Limb (tissue), 2 donors: ENCODE measurements at regions not wholly inside any gene's neighbourhood (a gene's known extent, or its start where the extent isn't known, plus 50 kb on each side); places are given as distances from the start of the nearest gene placed in this dataset.
"Not testable (repeated sequence)": the region's sequence is repeated elsewhere in the genome, so short reads cannot be mapped to it uniquely, and the experiment has no call there.

Source experiments
- DNase-seq, 2 donors: peaks; one replicate each; pipeline ENCODE4 v3.0.0-alpha.2; 2016; ENCODE audit errors: extremely low spot score in 2 of 2

GRCh38 chr9:107603281-107603680 lies 113.7 kb upstream of the KLF4 start:
- DNase-seq = no peak

DNA sequence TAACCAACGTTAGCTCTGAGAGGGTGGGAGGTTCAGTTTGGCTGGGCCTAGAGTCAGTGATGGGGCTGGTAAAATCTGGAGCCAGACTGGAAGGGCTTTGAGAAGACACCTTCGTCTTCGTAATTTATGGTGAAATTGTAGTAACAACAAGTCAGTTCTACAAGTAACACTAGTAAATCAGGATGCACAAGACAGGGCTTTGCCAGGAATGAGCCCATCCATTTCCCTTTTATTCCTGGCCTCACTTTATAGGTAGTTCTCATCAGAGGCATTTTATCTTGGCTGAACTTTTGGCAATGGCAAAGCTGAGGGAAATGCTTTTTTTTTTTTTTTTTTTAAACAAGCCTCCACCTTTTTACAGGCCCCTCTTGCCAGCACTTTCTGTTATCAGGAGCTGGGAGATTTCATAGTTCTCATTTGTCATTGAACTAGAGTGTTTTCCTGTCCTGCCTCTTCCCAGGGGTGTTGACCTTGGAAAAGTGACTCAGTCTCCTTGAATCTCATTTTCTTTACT lies 110.5 kb upstream of the KLF4 start:
- no peak for DNase-seq

- no peak for DNase-seq
Observed at GRCh38 chr9:107597743-107598217, 108.2 kb upstream of the KLF4 start.

GRCh38 chr9:107594908-107595530 lies 105.5 kb upstream of the KLF4 start:
- no peak for DNase-seq

DNA sequence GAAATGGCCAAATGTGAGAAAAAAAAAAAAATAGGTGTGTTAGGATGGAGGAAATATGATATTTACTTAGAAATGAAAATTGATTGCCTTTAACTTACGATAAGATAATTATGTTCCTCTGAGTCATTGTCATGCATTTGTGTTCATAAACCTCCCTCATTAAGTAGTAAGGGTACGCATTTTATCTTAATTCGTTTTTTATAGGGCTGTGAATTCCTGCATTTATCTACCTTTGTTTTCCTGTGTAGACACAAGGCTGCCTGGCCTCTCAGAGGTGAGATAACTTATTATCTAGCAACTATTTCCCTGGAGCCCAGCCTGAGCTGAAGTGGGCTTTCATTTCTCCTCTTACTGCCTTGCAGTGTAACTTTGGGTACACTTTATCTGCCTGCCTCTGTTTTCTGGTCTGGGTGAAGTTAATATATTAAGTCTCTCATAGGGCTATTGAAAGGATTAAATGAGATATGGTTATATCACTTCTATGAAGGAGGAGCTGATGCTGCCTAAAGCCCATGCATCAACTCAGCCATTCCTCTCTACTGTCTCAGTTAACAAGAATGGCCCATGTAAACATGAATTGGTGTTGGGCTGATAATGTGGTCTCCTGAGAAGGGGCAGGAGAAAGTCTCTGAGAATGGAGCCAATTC lies 103.8 kb upstream of the KLF4 start:
- no peak for DNase-seq

DNA sequence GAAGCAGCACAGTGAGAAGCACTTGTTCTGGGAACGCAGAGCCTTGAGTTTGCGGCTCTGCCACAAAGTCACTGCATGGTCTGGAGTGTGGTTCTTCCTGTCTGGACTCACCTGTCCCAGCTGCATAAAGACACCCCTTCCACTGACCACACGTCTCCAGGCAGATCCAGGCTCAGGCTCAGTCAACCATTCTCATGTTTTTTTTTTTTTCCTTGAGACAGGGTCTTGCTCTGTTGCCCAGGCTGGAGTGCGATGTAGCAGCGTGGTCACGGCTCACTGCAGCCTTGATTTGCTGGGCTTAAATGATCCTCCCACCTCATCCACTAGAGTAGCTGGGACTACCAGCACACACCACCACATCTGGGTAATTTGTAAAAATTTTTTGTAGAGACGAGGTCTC lies 102.9 kb upstream of the KLF4 start:
- no peak for DNase-seq

GRCh38 chr9:107591781-107592180 lies 102.2 kb upstream of the KLF4 start:
- no peak for DNase-seq

DNA sequence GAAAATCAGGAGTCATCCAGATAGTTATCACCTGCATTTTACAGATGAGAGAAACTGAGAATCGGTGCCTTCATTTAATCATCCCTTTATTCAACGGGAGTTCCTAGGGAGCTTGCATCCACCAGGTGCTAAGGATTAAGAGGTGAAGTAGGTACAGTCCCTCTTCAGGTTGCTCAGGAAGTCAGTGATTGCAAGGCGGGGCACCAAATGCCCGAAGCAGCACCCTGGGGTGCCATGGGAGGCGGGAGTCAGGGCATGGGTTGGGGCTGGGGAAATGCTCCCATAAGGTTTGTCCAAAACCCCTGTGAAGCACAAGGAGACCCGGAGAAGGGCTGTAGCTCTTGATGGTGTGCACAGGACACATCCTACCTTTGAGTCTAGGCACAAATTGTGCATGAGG lies 98.8 kb upstream of the KLF4 start:
- DNase-seq = no peak

GRCh38 chr9:107587191-107587963 lies 97.8 kb upstream of the KLF4 start:
- no peak for DNase-seq

GRCh38 chr9:107586493-107586892 lies 96.9 kb upstream of the KLF4 start:
- no peak for DNase-seq

- no peak for DNase-seq
Observed at GRCh38 chr9:107585465-107585864, 95.9 kb upstream of the KLF4 start.

DNA sequence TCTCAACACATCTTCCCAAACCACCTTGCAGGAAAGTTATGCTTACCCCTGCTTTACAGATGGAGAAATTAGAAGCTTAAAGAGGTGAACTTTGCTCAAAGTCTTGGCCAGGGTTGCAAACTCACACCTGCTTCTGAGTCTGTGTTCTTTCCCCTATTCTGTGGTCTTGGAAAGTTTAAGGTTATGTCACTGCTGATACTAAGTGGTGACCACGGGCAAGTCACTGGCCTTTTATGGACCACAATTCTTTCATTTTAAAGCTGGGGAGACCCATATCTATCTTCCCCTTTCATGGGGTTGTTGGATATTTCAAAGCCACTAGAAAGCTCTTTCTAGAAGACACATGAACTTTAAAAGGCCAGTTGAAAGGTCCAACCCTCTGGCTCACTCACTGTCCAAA lies 95.4 kb upstream of the KLF4 start:
- no peak for DNase-seq

DNA sequence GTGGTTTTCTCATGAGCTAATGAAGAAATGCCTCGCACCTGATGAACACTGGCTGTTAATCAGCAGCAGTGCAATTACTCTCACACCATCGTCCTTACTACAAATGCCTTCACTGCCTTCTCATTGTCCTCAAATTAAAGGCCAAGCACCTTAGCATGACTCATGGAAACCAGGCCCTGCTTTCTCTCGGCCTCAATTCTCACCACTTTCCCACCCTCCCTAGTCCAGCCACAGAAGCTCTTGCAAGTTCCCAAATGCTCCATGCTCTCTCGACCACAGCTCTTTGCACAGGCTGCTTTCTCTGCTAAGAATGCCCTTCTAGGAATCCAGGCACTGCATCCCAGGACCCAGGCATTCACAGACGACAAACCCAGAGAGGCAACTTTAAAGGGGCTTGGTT lies 94.6 kb upstream of the KLF4 start:
- no peak for DNase-seq

- no peak for DNase-seq
Observed at GRCh38 chr9:107577140-107577776, 87.7 kb upstream of the KLF4 start.

DNA sequence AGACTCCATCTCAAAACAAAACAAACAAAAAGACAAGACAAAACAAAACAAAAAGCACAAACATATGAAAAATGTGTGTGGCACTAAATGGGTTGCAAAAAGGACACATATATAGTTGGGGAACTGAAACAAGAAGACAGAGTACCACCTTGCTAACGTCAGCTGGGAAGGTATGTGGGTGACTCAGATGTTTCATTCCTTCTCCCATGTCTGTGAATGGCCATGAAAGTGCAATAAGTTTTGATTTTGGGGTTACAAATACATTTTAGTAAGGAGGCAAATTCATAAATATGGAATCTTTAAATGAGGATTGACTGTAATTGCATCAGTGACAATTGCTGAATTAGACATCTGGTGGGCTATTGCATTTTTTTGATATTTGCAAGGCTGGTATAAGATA lies 81.6 kb upstream of the KLF4 start:
- DNase-seq = no peak

- DNase-seq = no peak
Observed at GRCh38 chr9:107569174-107569573, 79.6 kb upstream of the KLF4 start.

DNA sequence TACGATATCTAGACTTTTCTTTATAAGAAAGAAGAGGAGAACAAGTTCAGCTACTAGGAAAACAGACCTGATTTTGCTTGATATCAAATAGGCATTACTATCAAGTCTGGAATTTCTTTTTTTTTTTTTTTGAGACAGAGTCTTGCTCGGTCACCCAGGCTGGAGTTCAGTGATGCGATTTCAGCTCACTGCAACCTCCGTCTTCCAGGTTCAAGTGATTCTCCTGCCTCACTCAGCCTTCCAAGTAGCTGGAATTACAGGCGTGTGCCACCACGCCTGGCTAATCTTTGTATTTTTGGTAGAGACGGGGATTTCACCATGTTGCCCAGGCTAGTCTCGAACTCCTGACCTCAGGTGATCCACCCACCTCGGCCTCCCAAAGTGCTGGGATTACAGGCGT lies 78.8 kb upstream of the KLF4 start:
- DNase-seq = not testable (repeated sequence)

DNA sequence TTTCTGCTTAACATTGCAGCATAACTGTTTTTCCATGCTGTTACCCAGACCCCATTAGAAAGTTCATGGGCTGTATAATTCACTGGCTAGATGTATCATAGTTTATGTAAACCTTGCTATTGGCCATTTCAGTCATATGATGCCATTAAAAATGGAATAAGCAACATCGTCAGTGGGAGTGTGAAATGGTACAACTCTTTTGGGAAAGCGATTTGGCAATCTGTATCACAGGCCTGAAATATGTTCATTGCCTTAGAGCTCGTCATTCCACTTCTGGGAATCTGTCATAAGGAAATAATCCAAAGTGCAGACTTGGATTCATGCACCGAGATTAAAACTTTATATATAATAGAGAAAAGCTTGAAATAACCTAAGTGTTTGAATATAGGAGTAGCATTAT lies 77.9 kb upstream of the KLF4 start:
- no peak for DNase-seq

DNA sequence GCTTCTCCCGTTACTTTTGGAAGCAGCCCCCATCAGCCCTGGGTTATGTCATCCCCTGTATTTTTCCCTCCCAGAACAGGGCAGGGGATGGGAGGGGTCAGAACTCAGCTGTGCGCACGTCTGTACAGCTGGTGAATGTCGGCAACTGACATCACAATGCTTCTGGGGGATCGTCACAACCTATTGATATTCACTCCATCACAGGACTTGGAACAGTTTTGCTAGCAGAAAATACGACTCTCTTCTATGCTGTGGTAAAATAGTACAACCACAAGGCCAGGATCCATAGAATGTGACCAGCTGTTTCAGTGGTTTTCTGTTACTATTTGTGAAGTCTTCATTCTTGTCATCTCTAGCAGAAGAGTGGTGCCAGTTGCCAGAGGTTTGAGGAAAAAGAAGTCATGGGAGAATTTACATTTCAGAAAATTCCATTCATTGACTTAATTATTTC lies 77.1 kb upstream of the KLF4 start:
- peak; percentile 58 to 76 for DNase-seq

DNA sequence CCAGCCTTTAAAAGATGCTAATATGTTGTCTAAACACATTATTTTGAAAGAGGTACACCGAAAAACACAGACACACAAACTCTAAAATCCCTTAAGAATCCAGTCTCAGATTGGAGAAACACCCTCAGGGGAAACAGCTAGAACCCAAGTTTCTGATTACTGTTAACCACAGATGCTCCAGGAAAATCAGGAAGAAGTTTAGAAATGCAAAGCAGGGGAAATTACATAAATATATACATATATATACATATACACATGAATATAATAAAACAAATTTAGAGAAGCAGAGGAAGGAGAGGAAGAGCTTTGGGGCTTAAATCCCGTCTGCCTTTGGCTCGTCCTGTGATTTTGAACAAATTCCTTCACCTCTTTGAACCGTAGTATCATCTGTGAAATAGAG lies 73.2 kb upstream of the KLF4 start:
- no peak for DNase-seq

GRCh38 chr9:107559494-107560086 lies 70.0 kb upstream of the KLF4 start:
- DNase-seq = no peak
